ENCODE measurements at regions not wholly inside any gene's neighbourhood (a gene's known extent, or its start where the extent isn't known, plus 50 kb on each side); places are given as distances from the start of the nearest gene placed in this dataset.
"Not testable (repeated sequence)": the region's sequence is repeated elsewhere in the genome, so short reads cannot be mapped to it uniquely, and the experiment has no call there.

DNA sequence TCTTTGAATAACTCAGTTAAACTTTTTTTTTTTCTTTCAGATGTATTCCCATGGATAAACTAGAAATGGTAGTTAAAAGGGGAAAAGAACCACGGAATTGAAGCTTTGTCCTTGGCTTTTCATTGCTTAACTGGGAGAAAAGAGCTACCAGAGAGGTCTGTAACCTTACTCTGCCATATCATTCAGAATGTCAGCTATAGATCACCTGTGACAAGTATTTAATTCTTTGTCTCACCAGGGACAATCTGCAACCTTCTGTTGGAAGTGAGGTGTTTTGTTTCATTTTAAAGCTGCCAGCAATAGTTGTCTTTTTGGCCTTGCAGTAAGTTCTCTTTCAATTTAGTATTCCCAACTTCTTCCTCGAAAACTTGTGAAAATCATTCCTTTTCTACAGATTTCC lies 618.4 kb downstream of the FRK start (continued):
- no peak for TF ChIP-seq JUNB (IDR thresholded peaks at IDR 0.05)
- TF ChIP-seq, protein P1, sequence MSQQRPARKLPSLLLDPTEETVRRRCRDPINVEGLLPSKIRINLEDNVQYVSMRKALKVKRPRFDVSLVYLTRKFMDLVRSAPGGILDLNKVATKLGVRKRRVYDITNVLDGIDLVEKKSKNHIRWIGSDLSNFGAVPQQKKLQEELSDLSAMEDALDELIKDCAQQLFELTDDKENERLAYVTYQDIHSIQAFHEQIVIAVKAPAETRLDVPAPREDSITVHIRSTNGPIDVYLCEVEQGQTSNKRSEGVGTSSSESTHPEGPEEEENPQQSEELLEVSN (IDR thresholded peaks at IDR 0.05; ENCODE audit: borderline replicate concordance, low read depth), result no peak

DNA sequence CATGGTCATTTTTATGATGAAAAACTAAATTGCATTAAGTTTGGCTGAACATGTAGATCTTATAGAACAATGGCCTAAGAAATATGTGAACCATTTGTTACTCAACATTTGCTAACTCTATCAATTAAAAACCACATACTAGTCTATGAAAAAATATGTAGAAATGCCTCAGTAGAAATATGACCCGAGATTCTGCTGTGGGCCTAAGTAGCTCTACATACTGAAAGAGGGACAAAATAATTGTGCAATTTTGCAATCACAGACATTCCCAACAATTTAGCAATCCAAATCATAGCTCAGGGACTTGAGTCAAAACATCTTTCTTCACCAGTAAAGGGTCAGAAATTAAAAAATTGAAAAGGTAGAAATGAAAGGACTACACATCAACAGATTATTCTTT lies 619.0 kb downstream of the FRK start:
- no peaks in the 10 kb centered on the region for H3K4me1 ChIP-seq
- no peak overlapping the region for H3K27ac ChIP-seq
- no peaks in the 10 kb centered on the region for H3K9me3 ChIP-seq
- 8% methylated on average over 1 of the region's 1 CpG for WGBS (ENCODE audit: missing lambda C conversion rate)
- no peak for FAIRE-seq
- no peak for TF ChIP-seq MAFK (IDR thresholded peaks at IDR 0.05; ENCODE audit: partially characterized antibody)
- TF ChIP-seq RFX5 (IDR thresholded peaks at IDR 0.05), result no peak
- no peak for TF ChIP-seq TFCP2L1 (CRISPR knock-in tag; IDR thresholded peaks at IDR 0.05)
- no peak for TF ChIP-seq MYC (IDR thresholded peaks at IDR 0.05; ENCODE audit: borderline replicate concordance, low read length)
- TF ChIP-seq ZNF302 (CRISPR knock-in tag; IDR thresholded peaks at IDR 0.05), result no peak
- TF ChIP-seq POLR2AphosphoS2 (conservative IDR thresholded peaks at IDR 0.05; ENCODE audit: low read length), result no peak
- no peak for TF ChIP-seq HEYL (CRISPR knock-in tag; IDR thresholded peaks at IDR 0.05)
- no peak for TF ChIP-seq FOSL2 (IDR thresholded peaks at IDR 0.05)
- TF ChIP-seq FOSL2 (CRISPR knock-in tag; IDR thresholded peaks at IDR 0.05), result no peak
- TF ChIP-seq POLR2A (IDR thresholded peaks at IDR 0.05; ENCODE audit: low read length), result no peak
- TF ChIP-seq CHD4 (IDR thresholded peaks at IDR 0.05; ENCODE audit: borderline replicate concordance), result no peak
- no peak for TF ChIP-seq JUN (IDR thresholded peaks at IDR 0.05)
- TF ChIP-seq HDAC2 (IDR thresholded peaks at IDR 0.05), result no peak
- TF ChIP-seq NPAS2 (CRISPR knock-in tag; IDR thresholded peaks at IDR 0.05; ENCODE audit: borderline replicate concordance), result no peak
- TF ChIP-seq, protein P2, sequence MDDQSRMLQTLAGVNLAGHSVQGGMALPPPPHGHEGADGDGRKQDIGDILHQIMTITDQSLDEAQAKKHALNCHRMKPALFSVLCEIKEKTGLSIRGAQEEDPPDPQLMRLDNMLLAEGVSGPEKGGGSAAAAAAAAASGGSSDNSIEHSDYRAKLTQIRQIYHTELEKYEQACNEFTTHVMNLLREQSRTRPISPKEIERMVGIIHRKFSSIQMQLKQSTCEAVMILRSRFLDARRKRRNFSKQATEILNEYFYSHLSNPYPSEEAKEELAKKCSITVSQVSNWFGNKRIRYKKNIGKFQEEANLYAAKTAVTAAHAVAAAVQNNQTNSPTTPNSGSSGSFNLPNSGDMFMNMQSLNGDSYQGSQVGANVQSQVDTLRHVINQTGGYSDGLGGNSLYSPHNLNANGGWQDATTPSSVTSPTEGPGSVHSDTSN (IDR thresholded peaks at IDR 0.05), result no peak
- TF ChIP-seq, protein P3, sequence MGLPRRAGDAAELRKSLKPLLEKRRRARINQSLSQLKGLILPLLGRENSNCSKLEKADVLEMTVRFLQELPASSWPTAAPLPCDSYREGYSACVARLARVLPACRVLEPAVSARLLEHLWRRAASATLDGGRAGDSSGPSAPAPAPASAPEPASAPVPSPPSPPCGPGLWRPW (IDR thresholded peaks at IDR 0.05), result no peak
- TF ChIP-seq, protein P4, sequence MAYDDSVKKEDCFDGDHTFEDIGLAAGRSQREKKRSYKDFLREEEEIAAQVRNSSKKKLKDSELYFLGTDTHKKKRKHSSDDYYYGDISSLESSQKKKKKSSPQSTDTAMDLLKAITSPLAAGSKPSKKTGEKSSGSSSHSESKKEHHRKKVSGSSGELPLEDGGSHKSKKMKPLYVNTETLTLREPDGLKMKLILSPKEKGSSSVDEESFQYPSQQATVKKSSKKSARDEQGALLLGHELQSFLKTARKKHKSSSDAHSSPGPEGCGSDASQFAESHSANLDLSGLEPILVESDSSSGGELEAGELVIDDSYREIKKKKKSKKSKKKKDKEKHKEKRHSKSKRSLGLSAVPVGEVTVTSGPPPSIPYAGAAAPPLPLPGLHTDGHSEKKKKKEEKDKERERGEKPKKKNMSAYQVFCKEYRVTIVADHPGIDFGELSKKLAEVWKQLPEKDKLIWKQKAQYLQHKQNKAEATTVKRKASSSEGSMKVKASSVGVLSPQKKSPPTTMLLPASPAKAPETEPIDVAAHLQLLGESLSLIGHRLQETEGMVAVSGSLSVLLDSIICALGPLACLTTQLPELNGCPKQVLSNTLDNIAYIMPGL (CRISPR knock-in tag; IDR thresholded peaks at IDR 0.05; ENCODE audit: borderline replicate concordance), result no peak
- TF ChIP-seq ZSCAN20 (CRISPR knock-in tag; IDR thresholded peaks at IDR 0.05), result no peak
- POLR2A ChIA-PET, result no interaction called here
- no peak overlapping the region for H3K4me3 ChIP-seq
- ATAC-seq, result no peak
- no peak overlapping the region for H3K4me2 ChIP-seq
- DNase-seq (ENCODE audit: low read depth in 1 of 2, low spot score in 1 of 2), result no peak
- CTCF ChIA-PET, result no interaction called here

DNA sequence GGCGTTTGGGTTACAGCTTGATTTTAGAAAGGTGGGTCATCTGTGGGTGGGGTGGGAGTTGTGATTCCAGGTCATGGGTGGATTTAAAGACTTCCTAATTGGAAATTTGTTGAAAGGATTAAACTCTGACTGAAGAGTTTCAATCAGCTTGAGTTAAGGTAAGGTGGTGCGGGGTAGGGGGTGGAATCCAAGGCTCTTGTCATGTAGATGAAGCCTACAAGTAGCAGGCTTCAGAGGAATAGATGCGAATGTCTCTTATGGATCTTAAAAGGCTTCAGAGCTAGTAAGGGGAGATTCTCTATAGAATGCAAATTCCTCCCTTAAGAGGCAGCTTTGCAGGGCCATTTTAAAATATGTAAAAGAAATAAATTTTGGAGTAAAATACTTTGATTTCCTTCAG lies 645.3 kb downstream of the FRK start:
- ChIA-PET POLR2A (no interaction called here), CTCF (no interaction called here)
- H3K9me3 ChIP-seq, result no peaks in the 10 kb centered on the region
- WGBS (ENCODE audit: missing lambda C conversion rate), result 30% methylated on average over 3 of the region's 3 CpGs
- H3K4me2 ChIP-seq, result no peak overlapping the region
- DNase-seq (ENCODE audit: low read depth in 1 of 2, low spot score in 1 of 2) (no peak), FAIRE-seq (no peak), ATAC-seq (no peak)
- H3K4me1 ChIP-seq, result no peaks in the 10 kb centered on the region
- no peak overlapping the region for H3K27ac ChIP-seq
- H3K4me3 ChIP-seq, result no peak overlapping the region
- no peak for TF ChIP-seq RAD21 (conservative IDR thresholded peaks at IDR 0.05 in 1 of 2, IDR thresholded peaks at IDR 0.05 in 1 of 2)
- TF ChIP-seq NR3C1 (IDR thresholded peaks at IDR 0.05), result no peak
- no peak for TF ChIP-seq JUNB (IDR thresholded peaks at IDR 0.05)
- TF ChIP-seq TP53 (CRISPR knock-in tag; IDR thresholded peaks at IDR 0.05), result no peak
- TF ChIP-seq EHF (CRISPR knock-in tag; IDR thresholded peaks at IDR 0.05), result no peak
- TF ChIP-seq POLR2A (IDR thresholded peaks at IDR 0.05; ENCODE audit: low read length), result no peak
- TF ChIP-seq, protein P2 (IDR thresholded peaks at IDR 0.05), result no peak
- no peak for TF ChIP-seq NFE2L2 (conservative IDR thresholded peaks at IDR 0.05; ENCODE audit: low read length)
- no peak for TF ChIP-seq MYC (IDR thresholded peaks at IDR 0.05; ENCODE audit: borderline replicate concordance, low read length)
- no peak for TF ChIP-seq RFX5 (IDR thresholded peaks at IDR 0.05)
- TF ChIP-seq FOSB (CRISPR knock-in tag; IDR thresholded peaks at IDR 0.05), result no peak
- TF ChIP-seq, protein P5, sequence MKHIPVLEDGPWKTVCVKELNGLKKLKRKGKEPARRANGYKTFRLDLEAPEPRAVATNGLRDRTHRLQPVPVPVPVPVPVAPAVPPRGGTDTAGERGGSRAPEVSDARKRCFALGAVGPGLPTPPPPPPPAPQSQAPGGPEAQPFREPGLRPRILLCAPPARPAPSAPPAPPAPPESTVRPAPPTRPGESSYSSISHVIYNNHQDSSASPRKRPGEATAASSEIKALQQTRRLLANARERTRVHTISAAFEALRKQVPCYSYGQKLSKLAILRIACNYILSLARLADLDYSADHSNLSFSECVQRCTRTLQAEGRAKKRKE (CRISPR knock-in tag; IDR thresholded peaks at IDR 0.05; ENCODE audit: low read depth), result no peak
- no peak for TF ChIP-seq ZSCAN20 (CRISPR knock-in tag; IDR thresholded peaks at IDR 0.05)
- TF ChIP-seq RCOR1 (IDR thresholded peaks at IDR 0.05; ENCODE audit: low read depth, low read length), result no peak

DNA sequence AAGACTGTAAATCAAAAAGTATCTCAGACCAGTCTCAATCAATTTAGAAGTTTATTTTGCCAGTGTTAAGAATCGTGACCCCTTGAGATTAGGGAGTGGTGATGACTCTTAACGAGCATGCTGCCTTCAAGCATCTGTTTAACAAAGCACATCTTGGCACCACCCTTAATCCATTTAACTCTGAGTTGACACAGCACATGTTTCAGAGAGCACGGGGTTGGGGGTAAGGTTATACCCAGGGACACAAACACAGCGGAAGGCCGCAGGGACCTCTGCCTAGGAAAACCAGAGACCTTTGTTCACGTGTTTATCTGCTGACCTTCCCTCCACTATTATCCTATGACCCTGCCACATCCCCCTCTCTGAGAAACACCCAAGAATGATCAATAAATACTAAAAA lies 645.8 kb downstream of the FRK start:
- FAIRE-seq; H3K4me2 ChIP-seq; H3K4me1 ChIP-seq; H3K4me3 ChIP-seq; POLR2A ChIA-PET; ATAC-seq; H3K9me3 ChIP-seq; CTCF ChIA-PET; H3K27ac ChIP-seq; DNase-seq (ENCODE audit: low read depth in 1 of 2, low spot score in 1 of 2): not testable (repeated sequence)
- WGBS (ENCODE audit: missing lambda C conversion rate), result 20% methylated on average over 6 of the region's 6 CpGs
